MM.1S (cell line): ENCODE measurements at regions not wholly inside any gene's neighbourhood (a gene's known extent, or its start where the extent isn't known, plus 50 kb on each side); places are given as distances from the start of the nearest gene placed in this dataset.

ENCODE experiments used
- DNase-seq: peaks from one replicate; pipeline ENCODE4 v3.0.0-alpha.2; 2015
- H2AFZ ChIP-seq: fragments of 300-600 bp; sonication (generic); 2 replicates; pipeline ENCODE4 v1.6.0; 2016; ENCODE audit warnings: antibody characterized with exemption, low read length
- H3F3A ChIP-seq: fragments of 300-600 bp; sonication (generic); 2 replicates; pipeline ENCODE4 v1.6.1; 2016; ENCODE audit warnings: mild to moderate bottlenecking, antibody characterized with exemption, low read length, moderate library complexity, mixed read lengths; ENCODE audit not compliant: insufficient read depth
- H3K27ac ChIP-seq: fragments of 300-600 bp; sonication (generic); 2 replicates; pipeline ENCODE4 v1.5.1; 2016; ENCODE audit warnings: mild to moderate bottlenecking, low read length
- H3K27me3 ChIP-seq: fragments of 300-600 bp; sonication (generic); replicated peaks from 2 replicates; pipeline ENCODE4 v1.6.0; 2016; ENCODE audit warnings: low read length; ENCODE audit not compliant: insufficient read depth
- H3K36me3 ChIP-seq: fragments of 300-600 bp; sonication (generic); replicated peaks from 2 replicates; pipeline ENCODE4 v1.6.1; 2016; ENCODE audit warnings: mild to moderate bottlenecking, low read length, mixed read lengths; ENCODE audit not compliant: insufficient read depth
- H3K4me1 ChIP-seq: fragments of 300-600 bp; sonication (generic); 2 replicates; pipeline ENCODE4 v1.6.1; 2016; ENCODE audit warnings: low read length, mixed read lengths
- H3K4me2 ChIP-seq: fragments of 300-600 bp; sonication (generic); 2 replicates; pipeline ENCODE4 v1.6.0; 2016; ENCODE audit warnings: low read depth, low read length
- H3K4me3 ChIP-seq: fragments of 300-600 bp; sonication (generic); 2 replicates; pipeline ENCODE4 v1.5.1; 2016; ENCODE audit warnings: low read length, mixed read lengths
- H3K79me2 ChIP-seq: fragments of 300-600 bp; sonication (generic); 2 replicates; pipeline ENCODE4 v1.6.1; 2016; ENCODE audit warnings: mixed run types, low read length, mixed read lengths
- H3K9ac ChIP-seq: fragments of 300-600 bp; sonication (generic); 2 replicates; pipeline ENCODE4 v1.6.1; 2016; ENCODE audit warnings: low read length, mixed read lengths
- H3K9me2 ChIP-seq: fragments of 300-600 bp; sonication (generic); replicated peaks from 2 replicates; pipeline ENCODE4 v1.6.1; 2016; ENCODE audit warnings: mild to moderate bottlenecking, low read length, mixed read lengths; ENCODE audit not compliant: insufficient read depth
- H3K9me3 ChIP-seq: fragments of 300-600 bp; sonication (generic); replicated peaks from 2 replicates; pipeline ENCODE4 v1.6.1; 2016; ENCODE audit warnings: mild to moderate bottlenecking, low read length, mixed read lengths; ENCODE audit not compliant: insufficient read depth
- H4K20me1 ChIP-seq: fragments of 300-600 bp; sonication (generic); 2 replicates; pipeline ENCODE4 v1.6.1; 2016; ENCODE audit warnings: mild to moderate bottlenecking, low read length, moderate library complexity, mixed read lengths; ENCODE audit not compliant: insufficient read depth
- EZH2 ChIP-seq: fragments of 300-600 bp; sonication (generic); optimal IDR thresholded peaks from 2 replicates; pipeline ENCODE3; 2017; ENCODE audit warnings: low read depth, mild to moderate bottlenecking, antibody characterized with exemption, low read length, mixed read lengths
- EZH2phosphoT487 ChIP-seq: fragments of 300-600 bp; sonication (generic); IDR thresholded peaks from 2 replicates; pipeline ENCODE4 v1.6.1; 2018; ENCODE audit warnings: antibody characterized with exemption, low read length
- TF ChIP-seq, protein P1 (sequence below): fragments of 300-600 bp; sonication (generic); IDR thresholded peaks from 2 replicates; pipeline ENCODE4 v1.5.1; 2016; ENCODE audit warnings: antibody characterized with exemption, low read length, mixed read lengths

DNA sequence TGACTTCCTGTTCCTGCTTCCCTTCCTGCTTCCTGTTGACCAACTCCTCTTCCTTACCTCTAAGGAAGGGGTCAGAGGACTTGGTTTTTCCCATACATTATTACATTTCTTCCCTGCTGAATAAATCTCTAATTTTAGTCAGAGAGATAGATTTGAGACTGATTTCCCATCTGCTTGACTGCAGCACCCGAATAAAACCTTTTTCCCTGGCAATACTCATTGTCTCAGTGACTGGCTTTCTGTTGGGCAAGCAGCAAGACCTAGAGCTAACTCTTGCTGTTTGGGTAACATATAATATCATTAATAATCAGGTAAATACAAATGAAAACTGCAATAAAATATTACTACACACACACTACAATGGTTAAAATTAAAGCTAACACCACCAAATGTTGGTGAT lies 132.2 kb downstream of the FSCB start:
- Histone ChIP-seq H3K79me2 (no peaks in the 10 kb centered on the region), H3K4me3 (no peak overlapping the region), H3K9me3 (no peaks in the 10 kb centered on the region), H3K4me1 (no peaks in the 10 kb centered on the region), H3K27me3 (no peaks in the 10 kb centered on the region), H3K9me2 (no peaks in the 10 kb centered on the region), H3K36me3 (no peaks in the 10 kb centered on the region), H3F3A (no peaks in the 10 kb centered on the region), H3K4me2 (no peak overlapping the region), H3K9ac (no peak overlapping the region), H3K27ac (no peak overlapping the region), H4K20me1 (no peaks in the 10 kb centered on the region), H2AFZ (no peak overlapping the region)
- TF ChIP-seq, protein P1, sequence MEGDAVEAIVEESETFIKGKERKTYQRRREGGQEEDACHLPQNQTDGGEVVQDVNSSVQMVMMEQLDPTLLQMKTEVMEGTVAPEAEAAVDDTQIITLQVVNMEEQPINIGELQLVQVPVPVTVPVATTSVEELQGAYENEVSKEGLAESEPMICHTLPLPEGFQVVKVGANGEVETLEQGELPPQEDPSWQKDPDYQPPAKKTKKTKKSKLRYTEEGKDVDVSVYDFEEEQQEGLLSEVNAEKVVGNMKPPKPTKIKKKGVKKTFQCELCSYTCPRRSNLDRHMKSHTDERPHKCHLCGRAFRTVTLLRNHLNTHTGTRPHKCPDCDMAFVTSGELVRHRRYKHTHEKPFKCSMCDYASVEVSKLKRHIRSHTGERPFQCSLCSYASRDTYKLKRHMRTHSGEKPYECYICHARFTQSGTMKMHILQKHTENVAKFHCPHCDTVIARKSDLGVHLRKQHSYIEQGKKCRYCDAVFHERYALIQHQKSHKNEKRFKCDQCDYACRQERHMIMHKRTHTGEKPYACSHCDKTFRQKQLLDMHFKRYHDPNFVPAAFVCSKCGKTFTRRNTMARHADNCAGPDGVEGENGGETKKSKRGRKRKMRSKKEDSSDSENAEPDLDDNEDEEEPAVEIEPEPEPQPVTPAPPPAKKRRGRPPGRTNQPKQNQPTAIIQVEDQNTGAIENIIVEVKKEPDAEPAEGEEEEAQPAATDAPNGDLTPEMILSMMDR: no peak
- TF ChIP-seq EZH2: no peak
- no peak for TF ChIP-seq EZH2phosphoT487
- no peak for DNase-seq

DNA sequence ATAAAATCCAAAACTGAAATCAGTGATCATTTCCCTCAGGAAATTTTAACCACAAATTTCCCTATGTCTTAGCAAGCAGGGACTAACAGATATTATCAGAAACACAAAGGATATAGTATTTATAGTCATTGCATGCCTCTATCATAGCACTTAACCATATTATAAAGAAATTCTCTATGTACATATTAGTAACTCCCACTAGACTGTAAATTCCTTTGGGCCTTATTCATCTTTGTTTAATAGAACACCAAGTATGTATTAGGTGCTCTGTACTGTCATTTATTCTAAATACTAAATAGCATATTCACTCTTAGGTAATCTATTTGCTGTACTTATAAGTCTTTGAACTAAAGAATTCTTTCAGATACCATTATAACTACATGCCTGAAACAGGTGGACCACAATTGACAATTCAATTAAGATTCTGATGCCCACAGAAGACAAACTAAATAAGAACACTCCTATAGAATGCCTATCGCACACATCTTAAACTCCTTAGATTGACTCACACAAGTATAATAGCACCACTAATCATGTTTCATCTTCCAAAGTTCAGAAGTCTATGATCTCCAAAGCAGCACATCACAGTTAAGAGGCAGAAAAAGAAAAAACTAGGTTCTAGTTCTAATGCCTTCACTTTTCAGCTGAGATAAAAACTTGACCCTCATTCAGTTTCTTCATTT lies 134.1 kb downstream of the FSCB start:
- no peak for TF ChIP-seq EZH2
- TF ChIP-seq, protein P1: no peak
- no peak for TF ChIP-seq EZH2phosphoT487
- Histone ChIP-seq H3K4me1 (no peaks in the 10 kb centered on the region), H2AFZ (no peak overlapping the region), H3K27me3 (no peaks in the 10 kb centered on the region), H3K79me2 (no peaks in the 10 kb centered on the region), H3K4me3 (no peak overlapping the region), H4K20me1 (no peaks in the 10 kb centered on the region), H3F3A (no peaks in the 10 kb centered on the region), H3K9ac (no peak overlapping the region), H3K9me2 (no peaks in the 10 kb centered on the region), H3K36me3 (no peaks in the 10 kb centered on the region), H3K9me3 (no peaks in the 10 kb centered on the region), H3K27ac (no peak overlapping the region), H3K4me2 (no peak overlapping the region)
- DNase-seq: no peak

DNA sequence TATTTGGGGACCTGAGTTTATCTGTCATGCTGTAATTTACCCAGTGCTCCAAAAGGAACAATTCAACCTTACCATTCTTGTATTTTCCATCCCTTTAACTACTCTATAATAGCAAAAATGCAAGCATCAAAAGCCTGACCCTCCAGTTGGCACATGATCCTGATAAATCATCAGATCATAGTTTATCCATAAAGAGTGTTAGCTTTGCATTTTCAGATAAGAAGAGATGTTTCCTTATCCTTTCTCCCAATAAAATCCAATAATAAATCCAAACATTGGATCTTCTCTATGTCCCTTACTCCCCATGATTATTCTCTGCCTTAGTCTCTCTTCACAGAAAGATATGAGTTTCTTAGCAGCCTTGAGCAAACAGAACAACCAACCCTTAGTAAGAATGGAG lies 134.9 kb downstream of the FSCB start:
- Histone ChIP-seq H3K4me2 (no peak overlapping the region), H3K4me1 (no peaks in the 10 kb centered on the region), H3K27ac (no peak overlapping the region), H3K27me3 (no peaks in the 10 kb centered on the region), H3K36me3 (no peaks in the 10 kb centered on the region), H3K9me3 (no peaks in the 10 kb centered on the region), H3K4me3 (no peak overlapping the region), H3K79me2 (no peaks in the 10 kb centered on the region), H3K9me2 (no peaks in the 10 kb centered on the region), H3K9ac (no peak overlapping the region), H3F3A (no peaks in the 10 kb centered on the region), H4K20me1 (no peaks in the 10 kb centered on the region), H2AFZ (no peak overlapping the region)
- TF ChIP-seq EZH2: no peak
- TF ChIP-seq, protein P1: no peak
- TF ChIP-seq EZH2phosphoT487: no peak
- no peak for DNase-seq
